SK-N-SH (cell line): ENCODE measurements at regions not wholly inside any gene's neighbourhood (a gene's known extent, or its start where the extent isn't known, plus 50 kb on each side); places are given as distances from the start of the nearest gene placed in this dataset.

ENCODE experiments used
- CTCF ChIP-seq: fragments of 200-600 bp; sonication (generic); IDR thresholded peaks from 2 replicates; pipeline ENCODE4 v1.6.1; 2017; ENCODE audit warnings: antibody characterized with exemption, mild to moderate bottlenecking, moderate library complexity
- ELF1 ChIP-seq: IDR thresholded peaks from 2 replicates; pipeline ENCODE4 v1.4.0; 2012
- EP300 ChIP-seq, 2 experiments: IDR thresholded peaks; 2 replicates each; pipeline versions ENCODE4 v1.4.0 to v1.6.1; 2012; ENCODE audit warnings: borderline replicate concordance in 1 of 2, low read depth in 1 of 2, low read length in 1 of 2
- GATA2 ChIP-seq: sonication (generic); formaldehyde crosslinking; IDR thresholded peaks from 2 replicates; pipeline ENCODE4 v1.5.0; 2020; ENCODE audit warnings: mild to moderate bottlenecking, missing genetic modification reagents
- NRF1 ChIP-seq: IDR thresholded peaks from 2 replicates; pipeline ENCODE4 v1.6.1; 2012; ENCODE audit warnings: low read depth, mild to moderate bottlenecking, low read length
- POLR2AphosphoS5 ChIP-seq: IDR thresholded peaks from 2 replicates; pipeline ENCODE4 v1.6.1; 2012; ENCODE audit warnings: low read depth, low read length
- RFX5 ChIP-seq: IDR thresholded peaks from 2 replicates; pipeline ENCODE4 v1.6.1; 2012; ENCODE audit warnings: mild to moderate bottlenecking, improper control_type of control experiment, low read length
- TCF12 ChIP-seq: IDR thresholded peaks from 2 replicates; pipeline ENCODE4 v1.4.0; 2012
- USF1 ChIP-seq: IDR thresholded peaks from 2 replicates; pipeline ENCODE4 v1.4.0; 2012; ENCODE audit warnings: low read depth, borderline replicate concordance

GRCh38 chr10:29208845-29209244, 80.0 kb upstream of the LYZL1 start:
- TF ChIP-seq CTCF (no peak), ELF1 (no peak), GATA2 (CRISPR knock-in tag) (no peak), TCF12 (no peak), EP300 (IDR thresholded peaks at IDR 0.05; ENCODE audit: borderline replicate concordance in 1 of 2, low read depth in 1 of 2, low read length in 1 of 2) (no peak), RFX5 (no peak), POLR2AphosphoS5 (no peak), NRF1 (no peak), USF1 (no peak)
